B cell (primary cell): ENCODE measurements at regions not wholly inside any gene's neighbourhood (a gene's known extent, or its start where the extent isn't known, plus 50 kb on each side); places are given as distances from the start of the nearest gene placed in this dataset.
"Not testable (repeated sequence)": the region's sequence is repeated elsewhere in the genome, so short reads cannot be mapped to it uniquely, and the experiment has no call there.

Source experiments
- CTCF ChIP-seq: fragments of 200-600 bp; IDR thresholded peaks from one replicate; pipeline ENCODE4 v1.8.0; 2022; ENCODE audit warnings: antibody characterized with exemption, mild to moderate bottlenecking
- EZH2 ChIP-seq: IDR thresholded peaks from 2 replicates; pipeline ENCODE4 v1.6.1; 2012; ENCODE audit warnings: borderline replicate concordance, low read depth, mild to moderate bottlenecking, moderate library complexity, low read length; ENCODE audit not compliant: insufficient read depth, poor library complexity, severe bottlenecking

- not testable (repeated sequence) for TF ChIP-seq CTCF, EZH2
Measured at GRCh38 chr11:107253661-107254060, 204.0 kb downstream of the CWF19L2 start.
